Endothelial cell of umbilical vein (primary cell): ENCODE measurements at regions not wholly inside any gene's neighbourhood (a gene's known extent, or its start where the extent isn't known, plus 50 kb on each side); places are given as distances from the start of the nearest gene placed in this dataset.

Experiments
- BruUV-seq: library from RNA; stranded (reverse); fragments of 400-500 nt; replicated peaks from 2 replicates; lab custom pipeline; 2021; lab: Mats Ljungman, UMichigan
- CTCF ChIA-PET: fragments of 300-600, 350-600 bp; sonication (Branson Sonifier 250); formaldehyde crosslinking; loops from one replicate; lab custom pipeline; 2021; ENCODE audit warnings: antibody characterized with exemption, inconsistent platforms; lab: Charles Lee
- POLR2A ChIA-PET: fragments of 300-600, 350-600 bp; sonication (Branson Sonifier 250); formaldehyde crosslinking; loops from one replicate; lab custom pipeline; 2021; ENCODE audit warnings: antibody characterized with exemption, inconsistent platforms; lab: Charles Lee
- DNase-seq: peaks from one replicate; pipeline ENCODE4 v3.0.0-alpha.2; 2011; ENCODE audit warnings: low read depth, low spot score
- FAIRE-seq: peaks from 2 replicates; lab custom pipeline; 2011; peaks lifted over from hg19 to GRCh38; lab: Jason Lieb, UNC
- H2AFZ ChIP-seq: 2 replicates; pipeline ENCODE4 v1.6.0; 2012; ENCODE audit warnings: low read depth, low read length, control low read depth, inconsistent platforms
- H3K27ac ChIP-seq: 2 replicates; pipeline ENCODE4 v1.5.1; 2011; ENCODE audit warnings: low read depth, mild to moderate bottlenecking, control low read depth, low read length, moderate library complexity; ENCODE audit not compliant: insufficient read depth
- H3K27me3 ChIP-seq, 2 experiments: 2 replicates each; pipeline versions ENCODE4 v1.6.0 to v1.6.1; 2011; ENCODE audit warnings: low read length in 2 of 2, mixed read lengths in 1 of 2; ENCODE audit not compliant: control insufficient read depth in 2 of 2, insufficient read depth in 2 of 2
- H3K36me3 ChIP-seq, 2 experiments: 2 replicates in 1 of 2; 3 replicates in 1 of 2; pipeline ENCODE4 v1.5.1; 2011; ENCODE audit warnings: low read length in 2 of 2, mild to moderate bottlenecking in 1 of 2, moderate library complexity in 1 of 2; ENCODE audit not compliant: control insufficient read depth in 2 of 2, insufficient read depth in 2 of 2; ENCODE audit errors: extremely low read depth in 1 of 2
- H3K4me1 ChIP-seq: 3 replicates; pipeline ENCODE4 v1.5.1; 2011; ENCODE audit warnings: mild to moderate bottlenecking, low read length; ENCODE audit not compliant: control insufficient read depth, insufficient read depth; ENCODE audit errors: extremely low read depth
- H3K4me2 ChIP-seq: 2 replicates; pipeline ENCODE4 v1.6.1; 2011; ENCODE audit warnings: low read length, control low read depth, mixed read lengths; ENCODE audit not compliant: insufficient read depth
- H3K4me3 ChIP-seq, 3 experiments: fragments of 200-600 bp in 1 of 3; sonication (generic), shearing (Covaris generic) in 1 of 3; replicated peaks in 1 of 3; 2 replicates each; pipeline ENCODE4 v1.5.1; 2011 to 2016; ENCODE audit warnings: control low read depth in 3 of 3, low read length in 3 of 3, mild to moderate bottlenecking in 2 of 3, inconsistent platforms in 1 of 3, low read depth in 1 of 3, moderate library complexity in 1 of 3; ENCODE audit not compliant: insufficient read depth in 1 of 3
- H3K79me2 ChIP-seq: 2 replicates; pipeline ENCODE4 v1.6.0; 2012; ENCODE audit warnings: low read length, inconsistent platforms; ENCODE audit not compliant: control insufficient read depth, insufficient read depth
- H3K9ac ChIP-seq: replicated peaks from 2 replicates; pipeline ENCODE3; 2011; ENCODE audit warnings: low read length, control low read depth; ENCODE audit not compliant: insufficient read depth; ENCODE audit errors: extremely low read depth
- H3K9me1 ChIP-seq: replicated peaks from 3 replicates; pipeline ENCODE4 v1.6.0; 2011; ENCODE audit warnings: mild to moderate bottlenecking, low read length; ENCODE audit not compliant: control insufficient read depth, insufficient read depth; ENCODE audit errors: extremely low read depth
- H3K9me3 ChIP-seq: replicated peaks from 2 replicates; pipeline ENCODE4 v1.5.1; 2012; ENCODE audit warnings: low read length, inconsistent platforms; ENCODE audit not compliant: control insufficient read depth, insufficient read depth
- H4K20me1 ChIP-seq: replicated peaks from 2 replicates; pipeline ENCODE3; 2011; ENCODE audit warnings: mild to moderate bottlenecking, low read length; ENCODE audit not compliant: control insufficient read depth, insufficient read depth; ENCODE audit errors: extremely low read depth
- EZH2 ChIP-seq: IDR thresholded peaks from 2 replicates; pipeline ENCODE4 v1.6.1; 2012; ENCODE audit warnings: borderline replicate concordance, low read depth, mild to moderate bottlenecking, moderate library complexity, low read length, inconsistent platforms; ENCODE audit not compliant: severe bottlenecking
- FOS ChIP-seq: IDR thresholded peaks from 2 replicates; pipeline ENCODE4 v1.6.1; 2011; ENCODE audit warnings: mild to moderate bottlenecking, low read length, moderate library complexity, borderline replicate concordance; ENCODE audit not compliant: insufficient read depth
- GATA2 ChIP-seq: IDR thresholded peaks from 2 replicates; pipeline ENCODE4 v1.7.0; 2011; ENCODE audit warnings: low read depth, mild to moderate bottlenecking, moderate library complexity, mixed read lengths, low read length; ENCODE audit not compliant: insufficient read length, insufficient read depth
- JUN ChIP-seq: IDR thresholded peaks from 2 replicates; pipeline ENCODE4 v1.6.1; 2011; ENCODE audit warnings: borderline replicate concordance, low read depth; ENCODE audit not compliant: insufficient read length, insufficient read depth
- MYC ChIP-seq: IDR thresholded peaks from one replicate; pipeline ENCODE4 v1.6.1; 2011; ENCODE audit warnings: mild to moderate bottlenecking, low read depth, low read length
- POLR2A ChIP-seq: IDR thresholded peaks from 2 replicates; pipeline ENCODE4 v1.6.1; 2012; ENCODE audit warnings: low read depth, mild to moderate bottlenecking, control low read depth, low read length
- POLR2AphosphoS5 ChIP-seq: IDR thresholded peaks from 2 replicates; pipeline ENCODE4 v1.6.1; 2012; ENCODE audit warnings: low read depth, mild to moderate bottlenecking, control low read depth, low read length, moderate library complexity; ENCODE audit not compliant: insufficient read depth
- dilution Hi-C: fragments of 300-500 bp; cut with MboI; formaldehyde crosslinking; loops from one replicate; pipeline ENCODE4 v1.15.0; 2019; ENCODE audit warnings: low sequenced_read_pairs; ENCODE audit not compliant: extremely low pct_ligation_motif_present
- intact Hi-C: fragments of 100-400 bp; cut with micrococcal nuclease; formaldehyde crosslinking; loops from one replicate; pipeline ENCODE4 v1.10.0; 2022
- TF ChIP-seq, protein P1 (sequence below): IDR thresholded peaks from 2 replicates; pipeline ENCODE4 v1.6.1; 2011; ENCODE audit not compliant: insufficient read depth, insufficient read length
- TF ChIP-seq, protein P2 (sequence below), 2 donors: IDR thresholded peaks; 1 replicate in 1 of 2; 2 replicates in 1 of 2; pipeline ENCODE4 v1.5.1; 2011; ENCODE audit warnings: low read length in 2 of 2, mild to moderate bottlenecking in 2 of 2, moderate library complexity in 2 of 2, control low read depth in 1 of 2, inconsistent platforms in 1 of 2, low read depth in 1 of 2; ENCODE audit not compliant: insufficient read depth in 1 of 2; ENCODE audit errors: extremely low read depth in 1 of 2

DNA sequence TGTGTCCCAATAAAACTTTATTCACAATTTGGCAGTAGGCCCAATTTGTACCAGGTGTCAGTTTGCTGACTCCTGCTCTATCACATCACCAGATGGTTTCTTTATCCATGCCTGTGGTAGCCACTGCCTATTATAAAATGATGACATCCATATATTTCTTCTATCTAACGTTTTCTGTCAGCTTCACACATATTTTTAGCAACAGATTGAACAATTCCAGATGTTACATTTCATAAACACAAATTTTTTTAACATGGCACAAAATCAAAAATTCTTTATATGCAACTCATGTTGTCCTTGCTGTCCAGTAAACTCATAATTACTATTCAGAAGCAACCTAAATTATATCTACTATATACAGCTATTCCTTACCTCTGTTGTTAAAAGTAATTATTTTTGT lies 1371.6 kb downstream of the NSUN3 start:
- BruUV-seq = no TSS peak
- Histone ChIP-seq H3K9me1 (no peaks in the 10 kb centered on the region), H3K4me2 (no peak overlapping the region), H3K9ac (no peak overlapping the region), H2AFZ (no peak overlapping the region), H3K4me1 (no peaks in the 10 kb centered on the region), H4K20me1 (no peaks in the 10 kb centered on the region), H3K36me3 (no peaks in the 10 kb centered on the region), H3K9me3 (no peaks in the 10 kb centered on the region), H3K27me3 (no peaks in the 10 kb centered on the region), H3K4me3 (no peak overlapping the region), H3K27ac (no peak overlapping the region), H3K79me2 (no peaks in the 10 kb centered on the region)
- TF ChIP-seq JUN (no peak), POLR2AphosphoS5 (no peak), GATA2 (no peak), MYC (no peak), FOS (no peak), EZH2 (no peak), POLR2A (no peak)
- TF ChIP-seq, protein P1, sequence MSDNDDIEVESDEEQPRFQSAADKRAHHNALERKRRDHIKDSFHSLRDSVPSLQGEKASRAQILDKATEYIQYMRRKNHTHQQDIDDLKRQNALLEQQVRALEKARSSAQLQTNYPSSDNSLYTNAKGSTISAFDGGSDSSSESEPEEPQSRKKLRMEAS = no peak
- TF ChIP-seq, protein P2, sequence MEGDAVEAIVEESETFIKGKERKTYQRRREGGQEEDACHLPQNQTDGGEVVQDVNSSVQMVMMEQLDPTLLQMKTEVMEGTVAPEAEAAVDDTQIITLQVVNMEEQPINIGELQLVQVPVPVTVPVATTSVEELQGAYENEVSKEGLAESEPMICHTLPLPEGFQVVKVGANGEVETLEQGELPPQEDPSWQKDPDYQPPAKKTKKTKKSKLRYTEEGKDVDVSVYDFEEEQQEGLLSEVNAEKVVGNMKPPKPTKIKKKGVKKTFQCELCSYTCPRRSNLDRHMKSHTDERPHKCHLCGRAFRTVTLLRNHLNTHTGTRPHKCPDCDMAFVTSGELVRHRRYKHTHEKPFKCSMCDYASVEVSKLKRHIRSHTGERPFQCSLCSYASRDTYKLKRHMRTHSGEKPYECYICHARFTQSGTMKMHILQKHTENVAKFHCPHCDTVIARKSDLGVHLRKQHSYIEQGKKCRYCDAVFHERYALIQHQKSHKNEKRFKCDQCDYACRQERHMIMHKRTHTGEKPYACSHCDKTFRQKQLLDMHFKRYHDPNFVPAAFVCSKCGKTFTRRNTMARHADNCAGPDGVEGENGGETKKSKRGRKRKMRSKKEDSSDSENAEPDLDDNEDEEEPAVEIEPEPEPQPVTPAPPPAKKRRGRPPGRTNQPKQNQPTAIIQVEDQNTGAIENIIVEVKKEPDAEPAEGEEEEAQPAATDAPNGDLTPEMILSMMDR (IDR thresholded peaks at IDR 0.05; ENCODE audit: extremely low read depth in 1 of 2, insufficient read depth in 1 of 2, low read depth in 1 of 2, low read length in 2 of 2) = no peak
- ChIA-PET POLR2A (no interaction called here), CTCF (no interaction called here)
- DNase-seq (no peak), FAIRE-seq (no peak)
- intact Hi-C loops (no loop called here), dilution Hi-C loops (no loop called here)
